Esophagus muscularis mucosa (tissue), 3 donors: ENCODE measurements at regions not wholly inside any gene's neighbourhood (a gene's known extent, or its start where the extent isn't known, plus 50 kb on each side); places are given as distances from the start of the nearest gene placed in this dataset.

Experiments
- CTCF ChIP-seq, 3 experiments: fragments of 200-600 bp in 2 of 3; fragments of 450-650 bp in 1 of 3; sonication (generic) in 2 of 3; IDR thresholded peaks; one replicate each; pipeline ENCODE4 v1.5.1; 2017 to 2019; ENCODE audit warnings: antibody characterized with exemption in 3 of 3, mild to moderate bottlenecking in 2 of 3, moderate library complexity in 1 of 3
- EP300 ChIP-seq: sonication (generic); formaldehyde crosslinking; IDR thresholded peaks from one replicate; pipeline ENCODE4 v1.6.1; 2017; ENCODE audit warnings: antibody characterized with exemption

DNA sequence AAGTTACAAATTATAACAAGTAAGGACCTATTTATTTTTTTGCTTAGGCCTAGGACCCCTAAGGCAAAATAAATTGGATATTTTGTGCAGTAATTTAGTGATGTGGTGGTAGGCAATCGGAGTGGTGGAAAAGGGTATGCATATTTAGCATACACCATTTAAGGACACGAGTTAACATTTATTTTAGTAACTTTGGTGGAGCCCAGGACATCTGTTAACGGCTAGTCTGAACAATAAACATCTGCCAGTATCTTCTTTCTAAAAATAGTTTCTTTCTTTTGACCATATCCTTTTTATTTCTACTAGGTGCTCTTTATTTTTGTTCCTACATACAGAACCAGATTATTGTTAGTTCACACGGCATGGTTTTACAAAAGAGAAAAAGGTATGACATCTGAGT lies 326.3 kb downstream of the CHL1 start:
- TF ChIP-seq CTCF (IDR thresholded peaks at IDR 0.05): no peak
- TF ChIP-seq EP300: no peak
